ENCODE measurements at regions not wholly inside any gene's neighbourhood (a gene's known extent, or its start where the extent isn't known, plus 50 kb on each side); places are given as distances from the start of the nearest gene placed in this dataset.

DNA sequence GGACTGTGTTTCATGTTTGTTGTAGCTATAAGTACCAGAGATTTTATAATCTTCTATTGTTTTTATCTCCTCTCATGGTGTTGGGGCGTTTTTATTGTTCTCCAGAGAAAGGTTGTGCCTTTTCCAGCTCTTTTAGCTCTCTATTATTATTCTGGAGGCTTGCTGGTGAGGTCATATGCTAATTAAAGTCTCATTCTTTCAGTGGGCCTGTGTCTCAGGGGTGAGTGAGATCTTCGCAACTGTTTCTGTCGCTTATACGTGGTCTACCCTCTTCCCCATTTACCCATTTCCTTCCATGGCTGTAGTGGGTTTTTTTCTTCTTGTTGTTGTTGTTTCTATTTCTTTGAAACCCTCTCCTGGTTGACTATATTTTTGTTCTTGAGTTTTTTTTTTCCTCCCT is 584.9 kb downstream of the TMEM182 start:
- TF ChIP-seq CTCF (conservative IDR thresholded peaks at IDR 0.05 in 1 of 2, IDR thresholded peaks at IDR 0.05 in 1 of 2; ENCODE audit: extremely low read depth in 1 of 2, insufficient read depth in 1 of 2, low read depth in 1 of 2, low read length in 2 of 2), result no peak
- TF ChIP-seq EZH2 (IDR thresholded peaks at IDR 0.05; ENCODE audit: borderline replicate concordance, low read length), result no peak
